ENCODE measurements at regions not wholly inside any gene's neighbourhood (a gene's known extent, or its start where the extent isn't known, plus 50 kb on each side); places are given as distances from the start of the nearest gene placed in this dataset.

- TF ChIP-seq CTCF (IDR thresholded peaks at IDR 0.05) (no peak), POLR2A (IDR thresholded peaks at IDR 0.05) (no peak), POLR2AphosphoS5 (IDR thresholded peaks at IDR 0.05) (no peak), EP300 (IDR thresholded peaks at IDR 0.05; ENCODE audit: low read depth) (no peak)
Measured at GRCh38 chr10:130757821-130758489, 553.6 kb downstream of the TCERG1L start.
